GM21526 (cell line): ENCODE measurements at regions not wholly inside any gene's neighbourhood (a gene's known extent, or its start where the extent isn't known, plus 50 kb on each side); places are given as distances from the start of the nearest gene placed in this dataset.
"Not testable (repeated sequence)": the region's sequence is repeated elsewhere in the genome, so short reads cannot be mapped to it uniquely, and the experiment has no call there.

Experiments
- ATAC-seq: cut with Tn5 transposase; IDR thresholded peaks from one replicate; pipeline ENCODE4 v1.9.1; 2021; ENCODE audit warnings: moderate library complexity; ENCODE audit not compliant: unreplicated experiment, low FRiP score

DNA sequence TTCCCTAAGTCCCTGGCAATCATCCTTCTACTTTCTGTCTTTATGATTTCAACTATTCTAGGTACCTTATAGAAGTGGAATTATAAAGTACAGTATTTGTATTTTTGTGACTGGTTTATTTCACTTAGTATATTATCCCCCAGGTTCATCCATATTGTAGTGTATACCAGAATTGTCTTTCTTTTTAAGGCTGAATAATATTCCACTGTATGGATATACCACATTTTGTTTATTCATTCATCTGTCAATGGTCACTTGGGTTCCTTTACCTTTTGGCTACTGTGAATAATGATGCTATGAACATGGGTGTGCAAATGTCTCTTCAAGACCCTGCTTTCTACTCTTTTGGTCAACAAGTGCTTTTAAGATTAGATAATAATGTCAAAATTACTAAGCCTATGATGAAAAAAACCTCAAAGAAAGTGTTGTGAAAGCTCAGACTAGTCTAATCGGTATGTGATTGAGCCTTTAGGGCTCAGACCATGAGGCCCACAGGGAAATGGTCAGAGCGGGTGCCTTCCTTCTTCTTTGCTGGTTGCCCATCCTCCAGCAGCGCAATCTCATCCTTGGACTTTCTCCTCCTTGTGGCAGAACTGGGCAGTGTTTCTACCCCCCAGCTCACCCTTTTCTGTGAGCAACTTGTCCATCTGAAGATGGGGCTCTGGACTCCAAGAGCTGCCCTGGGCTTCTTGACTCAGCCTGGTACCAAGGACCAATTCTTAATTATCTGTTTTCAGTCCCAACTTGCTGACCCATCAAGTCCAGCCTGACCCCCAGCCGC, 105.4 kb downstream of the TTC8 start:
- no peak for ATAC-seq

DNA sequence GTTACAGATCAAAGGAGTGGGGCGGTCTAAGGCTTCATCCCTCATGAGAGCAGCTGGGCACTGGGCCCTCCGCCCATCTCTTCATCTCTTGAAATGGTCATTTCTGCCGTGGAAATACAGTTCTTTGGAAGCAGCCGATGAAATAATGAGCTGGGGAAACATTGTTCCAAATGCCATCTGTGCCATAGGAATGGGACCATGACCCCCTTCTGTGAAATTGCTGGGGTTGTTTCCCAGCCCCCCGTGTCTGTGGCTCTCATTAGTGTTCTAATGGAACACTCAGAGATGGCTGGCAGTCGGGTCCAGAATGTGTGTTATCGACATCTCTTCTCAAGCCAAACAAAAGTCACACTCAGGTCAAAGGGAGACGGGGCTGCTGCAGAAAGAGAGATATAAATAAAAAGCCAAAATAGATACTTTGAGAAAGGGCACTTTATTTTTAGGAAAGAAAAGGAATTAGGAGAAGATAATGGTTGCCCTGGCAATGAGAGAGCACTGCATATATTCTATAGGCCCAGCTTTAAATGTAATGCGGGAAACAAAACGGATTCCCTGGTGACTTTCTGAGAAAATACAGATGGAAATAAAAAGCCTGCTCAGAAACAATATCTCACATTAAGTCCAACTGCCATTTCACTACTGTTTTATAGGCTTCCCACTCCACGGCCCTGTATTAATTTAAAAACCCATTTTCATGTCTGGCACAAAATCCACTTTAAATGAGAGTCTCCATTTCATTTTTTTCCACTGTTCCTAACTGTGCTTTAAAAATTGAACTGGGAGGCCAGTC, 107.1 kb downstream of the TTC8 start:
- no peak for ATAC-seq

DNA sequence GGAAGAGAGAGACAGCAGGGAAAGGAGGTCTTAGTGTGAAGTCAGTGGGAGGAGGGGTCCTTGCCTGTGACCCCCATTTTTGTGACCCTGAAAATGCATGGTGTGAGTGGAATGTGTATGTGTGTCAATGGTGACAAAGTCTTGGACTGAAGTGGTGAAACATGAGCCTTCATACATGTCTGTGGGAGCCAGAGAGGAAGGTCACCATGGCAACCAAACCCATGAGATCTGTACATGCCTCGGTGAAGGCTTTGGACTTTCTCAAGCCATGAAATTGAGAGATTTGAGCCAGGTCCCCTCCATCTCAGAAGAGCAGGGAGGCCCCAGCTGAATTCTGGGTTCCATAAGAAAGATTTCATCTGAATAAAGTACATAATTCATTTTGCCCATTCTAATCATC, 108.7 kb downstream of the TTC8 start:
- ATAC-seq = no peak

DNA sequence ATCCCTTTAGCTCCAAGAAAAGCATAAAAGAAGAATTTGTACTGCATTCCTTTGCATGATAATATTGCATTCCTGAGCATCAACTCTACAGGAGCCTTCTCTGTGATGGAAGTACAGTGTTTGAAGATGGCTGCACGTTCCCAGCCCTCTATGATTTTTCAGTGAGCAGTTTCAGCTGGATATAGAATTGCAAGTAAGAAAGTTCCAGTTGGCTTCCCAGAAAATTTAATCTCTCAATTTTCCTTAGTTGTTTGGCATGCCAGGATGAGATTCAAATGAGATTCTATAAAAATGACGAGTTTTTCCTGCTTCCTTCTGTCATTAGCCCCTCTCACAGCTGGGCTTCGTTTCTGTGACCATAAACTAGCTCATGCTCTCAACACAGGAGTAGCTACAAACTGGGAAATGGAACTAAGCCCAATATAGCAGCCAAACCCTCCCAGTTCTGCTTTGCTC, 109.9 kb downstream of the TTC8 start:
- ATAC-seq = no peak

DNA sequence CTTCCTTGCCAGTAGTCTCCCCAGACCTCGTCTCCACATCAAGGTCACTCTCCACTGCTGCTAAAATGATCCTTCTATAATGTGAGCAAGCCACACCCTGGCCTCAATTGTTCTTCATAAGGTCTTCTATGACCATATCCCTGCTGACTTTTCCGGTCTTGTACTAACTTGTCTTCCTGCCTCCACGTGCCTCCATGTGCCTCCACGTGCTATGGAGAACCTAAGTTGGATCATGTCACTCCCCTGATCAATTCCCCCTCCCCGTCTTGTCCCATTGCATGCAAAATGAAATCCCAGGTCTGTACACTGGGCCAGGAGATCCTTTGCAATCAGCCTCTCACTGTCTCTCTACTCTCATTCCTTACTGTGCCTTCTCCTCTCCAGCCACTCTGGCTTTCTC, 110.6 kb downstream of the TTC8 start:
- ATAC-seq = no peak

DNA sequence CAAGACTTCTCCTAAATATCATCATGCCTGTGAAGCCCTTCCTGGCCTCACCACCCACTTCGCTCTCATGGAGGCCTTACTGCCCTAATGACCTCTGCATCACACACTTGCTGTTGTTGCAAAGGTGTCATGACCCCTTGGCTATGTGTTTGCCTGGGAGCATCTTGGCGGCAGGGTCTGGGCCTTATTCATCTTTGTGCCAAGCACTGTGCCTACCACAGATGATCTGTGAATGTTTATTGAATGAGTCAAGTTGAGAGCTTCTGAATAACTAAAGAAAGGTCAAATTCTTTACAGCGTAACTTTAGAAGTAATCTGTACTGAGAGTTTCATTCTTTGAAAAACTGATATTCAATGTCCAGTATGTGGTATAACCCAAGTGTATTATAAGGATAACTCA, 113.3 kb downstream of the TTC8 start:
- ATAC-seq = no peak

DNA sequence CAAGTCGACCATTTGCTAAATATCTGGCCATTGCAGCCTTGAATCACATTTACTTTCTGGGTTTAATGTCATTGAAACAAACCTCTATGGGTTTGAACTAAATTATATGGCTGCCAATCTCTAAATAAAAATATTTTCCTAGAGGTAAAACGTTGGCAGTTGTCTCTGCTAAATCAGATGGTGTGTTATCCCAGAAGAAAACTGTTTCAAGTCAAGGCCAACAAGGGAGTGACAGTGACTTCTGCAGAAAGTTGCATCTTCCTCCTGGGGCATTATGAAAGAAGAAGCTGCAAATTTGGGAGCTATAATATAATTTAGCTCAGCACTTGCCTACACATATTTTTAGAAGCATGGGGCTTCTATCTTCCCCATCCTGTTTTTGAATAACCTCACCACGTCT, 116.2 kb downstream of the TTC8 start:
- no peak for ATAC-seq

DNA sequence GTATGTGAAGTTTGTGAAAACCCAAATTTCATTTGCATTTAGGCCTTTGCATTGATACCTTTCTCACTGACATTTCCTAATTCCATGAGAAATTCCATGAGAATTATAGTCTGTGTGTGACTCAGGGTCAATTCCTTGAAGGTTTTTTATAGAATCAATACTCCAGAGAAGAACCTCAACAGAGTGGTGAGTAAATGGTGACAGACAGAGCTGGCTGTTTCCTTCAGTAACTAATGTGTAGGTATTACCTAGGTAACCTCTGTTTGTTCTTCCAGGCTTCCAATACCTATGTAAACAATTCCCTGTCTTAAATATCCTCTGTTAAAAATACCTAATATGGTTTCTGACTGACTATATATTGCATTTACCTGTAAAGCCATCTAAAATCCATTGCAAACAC, 117.0 kb downstream of the TTC8 start:
- no peak for ATAC-seq

DNA sequence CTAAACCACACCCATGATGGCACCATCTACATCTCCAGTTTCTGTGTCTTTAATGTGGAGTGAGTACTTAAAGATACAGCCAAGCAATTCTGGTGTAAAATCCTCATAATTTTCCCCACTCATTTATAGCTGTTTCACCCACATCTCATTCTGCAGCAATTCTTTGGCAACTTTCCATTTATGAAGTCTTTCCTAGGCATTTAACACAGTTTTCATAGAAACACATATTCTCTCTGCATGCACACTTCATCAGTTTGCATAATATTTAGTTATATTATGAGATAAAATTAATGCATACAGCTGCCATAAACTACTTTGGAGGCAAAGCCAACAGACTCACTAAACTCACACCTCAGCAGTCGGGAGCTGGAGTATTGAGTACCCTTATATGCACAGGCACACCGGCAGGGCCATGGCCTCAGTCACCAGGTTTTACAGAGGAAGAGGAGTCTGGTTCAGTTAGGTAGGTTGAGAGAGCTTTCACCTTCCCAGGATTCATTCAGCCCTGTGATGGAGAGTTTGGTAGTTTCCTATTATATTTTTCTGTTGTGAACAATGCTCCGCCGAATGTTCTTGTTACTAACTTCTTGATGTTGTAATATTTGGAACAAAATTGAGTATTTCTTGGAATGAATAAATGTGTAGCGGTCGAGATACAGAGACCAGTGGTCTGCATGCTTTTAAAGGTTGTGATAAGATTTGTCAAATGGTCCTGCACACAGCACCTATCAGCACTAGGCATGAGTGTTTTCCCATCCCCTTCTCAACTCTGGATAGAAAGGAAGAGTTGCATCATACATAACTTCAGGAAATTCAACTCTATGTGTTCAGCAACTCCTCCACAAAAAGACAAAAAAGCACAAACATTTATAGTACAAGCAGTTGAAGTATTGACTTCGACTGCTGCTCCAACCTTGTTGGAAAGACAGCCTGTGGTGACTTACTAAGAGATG, 123.5 kb downstream of the TTC8 start:
- ATAC-seq = no peak

DNA sequence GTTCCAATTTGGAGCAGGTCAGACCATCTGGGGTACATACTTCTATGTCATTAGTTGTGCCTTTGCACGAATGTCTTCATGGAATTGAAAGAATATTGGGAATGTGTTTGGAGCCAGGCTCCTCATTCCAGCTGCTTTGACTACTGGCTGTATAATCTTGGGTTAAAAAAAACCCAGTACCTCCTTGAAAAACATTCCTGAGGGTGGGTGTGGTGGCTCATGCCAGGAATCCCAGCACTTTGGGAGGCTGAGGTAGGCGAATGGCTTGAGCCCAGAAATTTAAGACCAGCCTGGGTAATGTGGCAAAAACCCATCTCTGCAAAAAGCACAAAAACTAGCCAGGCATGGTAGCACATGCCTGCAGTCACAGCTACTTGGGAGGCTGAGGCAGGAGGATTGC, 125.6 kb downstream of the TTC8 start:
- ATAC-seq = no peak

DNA sequence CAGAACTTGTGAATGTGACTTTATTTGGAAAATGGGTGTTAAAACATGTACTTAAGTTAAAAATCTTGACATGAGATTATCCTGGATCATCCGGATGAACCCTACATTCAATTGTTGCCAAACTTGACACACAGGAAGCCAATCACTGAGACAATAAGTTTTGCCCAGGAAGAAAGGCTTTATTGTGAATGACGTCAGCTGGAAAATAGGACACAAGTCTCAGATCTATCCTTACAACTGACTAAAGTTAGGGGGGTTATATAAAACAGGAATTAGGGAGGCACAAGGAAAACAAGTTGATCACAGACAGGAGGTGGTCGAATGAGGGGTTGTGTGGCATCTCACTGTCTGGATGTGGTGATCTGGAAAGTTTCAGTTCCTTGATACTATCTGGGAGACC, 126.9 kb downstream of the TTC8 start:
- no peak for ATAC-seq

DNA sequence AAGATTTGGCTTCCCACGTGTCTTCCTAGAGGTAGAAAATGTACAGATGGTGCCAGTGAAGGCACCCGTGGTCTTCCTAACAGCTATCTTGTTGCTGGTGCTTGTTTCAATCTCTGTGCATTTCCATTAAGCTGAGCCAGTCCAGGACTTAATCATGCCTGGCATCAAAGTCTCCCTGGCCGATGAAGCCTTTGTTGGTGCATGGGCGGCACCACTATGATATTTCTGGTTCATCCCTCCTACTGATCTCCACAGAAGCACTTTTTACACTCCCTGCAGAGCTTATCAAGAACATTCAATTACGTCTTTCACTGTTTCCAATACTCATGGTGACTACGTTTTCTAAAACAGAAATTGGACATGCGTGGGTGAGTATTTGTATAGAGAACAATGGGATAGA, 128.4 kb downstream of the TTC8 start:
- ATAC-seq = no peak

DNA sequence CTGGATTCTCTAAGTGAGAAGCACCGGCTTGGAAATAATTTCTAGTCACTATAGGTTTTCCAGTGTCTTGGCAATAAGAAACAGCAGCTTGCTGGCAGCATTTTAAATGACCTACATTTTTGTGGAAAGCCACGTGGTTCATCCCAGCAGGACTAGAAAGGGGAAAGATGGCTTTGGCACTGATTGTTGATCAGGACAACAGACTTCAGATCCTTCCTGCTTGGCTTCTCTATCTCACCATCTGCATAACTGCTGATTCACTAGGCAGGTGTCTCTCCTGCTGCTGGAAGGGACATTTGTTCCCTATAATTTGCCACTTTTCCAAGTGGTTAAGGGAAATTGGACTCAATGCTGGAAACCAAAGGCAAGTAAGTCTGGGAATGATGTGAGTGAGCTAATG, 131.0 kb downstream of the TTC8 start:
- no peak for ATAC-seq

DNA sequence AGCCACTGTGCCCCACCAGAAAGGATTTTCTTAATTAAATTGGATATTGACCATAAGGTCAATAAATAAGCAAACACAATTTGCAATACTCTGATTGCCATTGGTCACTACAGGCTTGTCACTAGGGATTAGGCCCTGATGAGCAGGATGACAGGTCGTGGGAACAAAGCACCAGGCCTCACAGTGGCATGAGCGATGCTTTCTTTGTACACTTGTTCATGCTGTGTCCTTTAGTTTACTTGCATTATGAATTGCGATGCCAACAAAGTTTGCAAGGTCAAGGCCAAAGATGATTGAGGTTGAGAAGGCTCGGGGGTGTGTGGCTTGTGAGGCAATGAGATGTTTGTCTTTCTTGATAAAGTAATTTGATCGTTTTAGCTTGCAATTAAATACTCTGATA, 136.0 kb downstream of the TTC8 start:
- ATAC-seq = no peak

DNA sequence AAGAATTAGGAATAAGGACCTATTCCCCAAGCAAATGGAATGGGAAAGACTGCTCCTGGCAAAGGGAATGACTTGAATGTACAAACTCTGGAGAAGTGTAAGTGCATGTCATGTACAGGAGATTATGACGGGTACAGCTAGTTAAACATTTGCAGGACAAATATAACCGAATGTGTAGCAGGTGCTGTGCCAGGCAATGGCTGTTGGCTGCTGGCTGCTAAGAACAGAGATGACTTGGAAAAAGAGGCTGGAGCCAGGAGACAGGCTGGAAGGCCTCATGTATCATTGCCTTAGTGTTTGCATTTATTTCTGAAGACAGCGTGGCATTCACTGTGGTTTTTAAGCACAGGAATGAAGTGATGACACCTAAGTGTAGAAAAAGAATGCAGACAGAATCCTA, 136.8 kb downstream of the TTC8 start:
- ATAC-seq = no peak

DNA sequence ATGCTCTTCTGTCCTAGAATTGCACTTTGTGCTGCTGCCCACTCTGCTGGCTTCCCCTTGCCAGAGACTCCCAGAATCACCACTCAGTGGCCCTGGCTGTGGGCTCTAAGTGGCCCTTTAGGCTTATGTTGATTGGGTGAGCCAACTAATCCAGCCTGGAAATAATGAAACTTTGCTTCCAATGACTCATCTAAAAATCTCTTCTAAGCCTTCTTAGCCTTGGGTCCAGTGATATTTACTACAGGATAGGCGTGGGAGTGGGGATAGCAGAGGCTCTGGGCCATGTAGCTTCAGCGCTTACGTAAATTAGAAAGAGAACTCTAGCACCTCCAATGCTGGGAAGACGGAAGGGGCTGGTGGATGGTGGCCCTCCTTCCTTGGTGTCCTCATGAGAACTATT, 137.9 kb downstream of the TTC8 start:
- no peak for ATAC-seq

DNA sequence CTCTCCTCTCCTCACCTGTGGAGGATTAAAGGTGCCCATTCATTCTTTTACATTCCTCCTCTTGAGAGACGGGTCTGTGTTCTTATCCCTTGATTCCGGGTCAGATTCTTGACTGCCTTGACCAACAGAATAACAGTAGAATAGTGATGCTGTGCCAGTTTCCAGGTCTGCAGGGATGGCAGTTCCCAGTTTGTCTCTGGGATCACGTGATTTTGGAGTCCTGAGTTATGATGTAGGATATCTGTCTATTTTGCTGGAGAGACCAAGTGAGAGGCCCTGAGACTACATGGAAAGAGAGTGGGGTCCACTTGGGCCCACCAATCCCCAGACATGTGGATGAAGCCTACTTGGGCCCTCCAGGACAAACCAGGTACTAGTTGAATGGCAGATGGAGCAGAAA, 142.8 kb downstream of the TTC8 start:
- ATAC-seq = no peak

DNA sequence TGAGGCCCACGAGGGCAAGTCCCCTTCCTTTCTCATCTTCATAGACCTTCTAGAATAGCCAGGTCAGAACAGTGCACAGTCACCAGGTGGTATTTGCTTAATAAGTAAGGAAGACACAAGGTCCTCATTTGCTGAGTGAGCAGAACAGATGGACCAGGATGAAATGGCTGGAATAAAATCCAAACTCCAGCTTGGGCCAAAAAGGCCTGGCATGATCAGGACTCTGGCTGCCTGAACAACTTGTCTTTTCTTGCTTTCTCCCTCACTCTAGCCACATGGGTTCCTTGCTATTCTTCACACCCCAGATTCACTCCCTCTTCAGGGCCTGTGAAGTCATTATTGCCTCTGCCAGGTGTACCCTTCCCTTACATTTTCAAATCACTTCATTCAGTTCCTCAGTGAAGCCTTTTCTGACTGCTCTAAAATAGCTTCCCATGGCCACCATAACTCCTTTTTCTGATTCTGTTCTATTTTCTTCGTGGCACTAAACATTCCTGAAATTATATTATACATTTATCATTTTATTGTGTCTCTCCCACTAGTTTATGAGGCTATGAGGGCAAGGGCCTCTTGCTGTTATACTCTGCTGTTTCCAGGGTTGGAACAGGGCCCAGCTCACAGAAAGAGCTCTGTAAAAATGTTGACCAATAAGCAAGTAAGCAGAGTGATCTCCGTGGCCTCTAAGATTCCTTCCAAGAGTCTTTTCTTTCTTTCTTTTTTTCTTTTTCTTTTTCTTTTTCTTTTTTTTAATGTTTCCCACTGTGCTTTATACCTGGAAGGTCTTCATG, 150.8 kb downstream of the TTC8 start:
- no peak for ATAC-seq

DNA sequence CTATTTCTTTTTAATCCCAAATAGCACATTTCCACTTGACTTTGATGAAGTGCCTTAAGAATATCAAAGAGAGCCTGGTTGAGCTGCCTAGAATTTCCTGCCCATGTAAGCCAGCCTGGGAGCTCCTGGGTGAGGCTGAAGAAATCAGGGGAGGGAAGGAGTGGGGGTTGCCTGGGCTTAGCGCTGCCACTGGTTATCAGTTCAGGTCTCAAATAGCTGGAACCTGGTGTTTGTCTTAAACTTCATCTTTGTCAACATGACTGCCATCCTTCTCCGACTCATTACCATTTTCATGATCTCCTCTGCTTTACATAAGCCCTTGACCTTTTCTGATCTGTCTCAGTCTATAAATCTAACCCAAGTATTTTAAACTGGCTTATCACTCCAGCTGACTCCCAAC, 151.5 kb downstream of the TTC8 start:
- ATAC-seq = no peak

DNA sequence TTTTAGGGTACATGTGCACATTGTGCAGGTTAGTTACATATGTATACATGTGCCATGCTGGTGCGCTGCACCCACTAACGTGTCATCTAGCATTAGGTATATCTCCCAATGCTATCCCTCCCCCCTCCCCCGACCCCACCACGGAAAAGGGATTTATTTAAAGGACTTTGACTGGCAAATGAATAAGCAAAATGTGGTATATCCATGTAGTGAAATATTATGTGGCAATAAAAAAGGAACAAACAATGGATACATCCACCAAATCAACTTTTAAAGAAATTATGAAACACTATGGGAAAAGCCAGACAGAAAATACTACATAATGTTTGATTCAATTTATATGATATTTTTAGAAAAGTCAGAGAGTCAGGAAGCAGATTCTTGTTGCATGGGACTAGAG, 156.5 kb downstream of the TTC8 start:
- not testable (repeated sequence) for ATAC-seq
